Esophagus (tissue), 2 donors: ENCODE measurements at regions not wholly inside any gene's neighbourhood (a gene's known extent, or its start where the extent isn't known, plus 50 kb on each side); places are given as distances from the start of the nearest gene placed in this dataset.

Experiments
- H3K27ac ChIP-seq, 2 donors: one replicate each; pipeline ENCODE4 v1.5.1; 2013; ENCODE audit warnings: low read depth in 2 of 2, mild to moderate bottlenecking in 2 of 2, inconsistent platforms in 1 of 2, low read length in 1 of 2, moderate library complexity in 1 of 2
- H3K27me3 ChIP-seq, 2 donors: one replicate each; pipeline ENCODE4 v1.6.1; 2013; ENCODE audit warnings: low read length in 2 of 2, control low read depth in 1 of 2, mild to moderate bottlenecking in 1 of 2; ENCODE audit not compliant: insufficient read depth in 2 of 2, control insufficient read depth in 1 of 2
- H3K36me3 ChIP-seq, 2 donors: one replicate each; pipeline ENCODE4 v1.6.1; 2013; ENCODE audit warnings: low read length in 1 of 2; ENCODE audit not compliant: control insufficient read depth in 2 of 2, insufficient read depth in 2 of 2
- H3K4me1 ChIP-seq, 2 donors: one replicate each; pipeline ENCODE4 v1.6.1; 2013; ENCODE audit warnings: low read length in 1 of 2; ENCODE audit not compliant: control insufficient read depth in 2 of 2, insufficient read depth in 2 of 2
- H3K4me3 ChIP-seq, 2 donors: one replicate each; pipeline ENCODE4 v1.5.1; 2013; ENCODE audit warnings: low read length in 2 of 2, mild to moderate bottlenecking in 2 of 2, low read depth in 1 of 2, moderate library complexity in 1 of 2
- H3K9me3 ChIP-seq, 2 donors: one replicate each; pipeline ENCODE4 v1.6.1; 2013; ENCODE audit warnings: mild to moderate bottlenecking in 2 of 2, low read depth in 1 of 2, low read length in 1 of 2, moderate library complexity in 1 of 2; ENCODE audit not compliant: control insufficient read depth in 2 of 2, insufficient read depth in 1 of 2
- WGBS, 2 donors: extraction: QIAGEN DNeasy Blood & Tissue Kit; methylation state at CpG; one replicate each; pipeline ENCODE4 v1.1.7; 2013; 5-methylcytosine and 5-hydroxymethylcytosine counted together
- donor health status: healthy with polysubstance abuse.
- donor health status: Bipolar disorder and iron deficiency.

DNA sequence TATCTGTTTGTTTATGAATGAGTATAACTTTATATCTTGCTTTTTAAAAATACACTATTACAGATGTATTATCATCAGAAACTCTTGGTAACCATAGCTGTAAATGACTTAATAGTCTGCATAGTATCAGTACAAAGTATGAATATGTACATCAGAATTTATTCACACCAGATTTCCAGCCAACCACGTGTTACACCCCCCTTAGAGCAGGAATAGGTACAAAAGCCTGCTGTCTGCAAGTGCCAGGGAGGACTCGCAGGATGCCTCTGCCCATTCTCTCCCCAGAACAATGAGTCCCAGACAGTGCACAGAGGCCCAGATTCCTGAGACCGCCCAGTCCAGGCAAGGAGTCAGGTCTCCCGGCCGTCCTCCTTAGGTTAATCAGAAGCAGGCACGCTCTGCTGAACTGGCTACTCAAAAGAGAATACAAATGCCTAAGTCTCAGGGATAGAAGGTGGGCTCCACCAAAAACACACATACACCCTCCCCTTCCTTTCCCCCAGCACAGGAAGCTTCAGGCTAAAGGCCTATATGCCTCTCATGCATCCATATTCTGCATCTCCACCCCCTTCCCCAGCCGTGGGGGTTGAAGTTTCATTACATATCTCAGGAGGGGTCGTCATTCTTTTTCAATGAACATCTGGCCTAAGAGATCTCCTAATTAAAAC is 159.1 kb upstream of the CDH11 start:
- WGBS, 2 donors, result 69 to 84% methylated on average over 8 of the region's 8 CpGs
- H3K9me3 ChIP-seq, result no peaks in the 10 kb centered on the region

GRCh38 chr16:65279576-65279975 is 157.7 kb upstream of the CDH11 start:
- WGBS, 2 donors, result 81 to 89% methylated on average over 1 of the region's 1 CpG
- no peaks in the 10 kb centered on the region for H3K27me3 ChIP-seq
- no peak overlapping the region for H3K4me3 ChIP-seq
- H3K4me1 ChIP-seq, result no peaks in the 10 kb centered on the region
- no peaks in the 10 kb centered on the region for H3K9me3 ChIP-seq
- no peak overlapping the region for H3K27ac ChIP-seq
- H3K36me3 ChIP-seq, result peaks cover 0 to under 1% of the 10 kb centered on the region in 2 donors

More for the DNA sequence above, 159.1 kb upstream of the CDH11 start:
- Histone ChIP-seq H3K4me1 (no peaks in the 10 kb centered on the region), H3K27ac (no peak overlapping the region), H3K27me3 (no peaks in the 10 kb centered on the region), H3K4me3 (no peak overlapping the region), H3K36me3 (peaks cover 0 to 3% of the 10 kb centered on the region in 2 donors)

DNA sequence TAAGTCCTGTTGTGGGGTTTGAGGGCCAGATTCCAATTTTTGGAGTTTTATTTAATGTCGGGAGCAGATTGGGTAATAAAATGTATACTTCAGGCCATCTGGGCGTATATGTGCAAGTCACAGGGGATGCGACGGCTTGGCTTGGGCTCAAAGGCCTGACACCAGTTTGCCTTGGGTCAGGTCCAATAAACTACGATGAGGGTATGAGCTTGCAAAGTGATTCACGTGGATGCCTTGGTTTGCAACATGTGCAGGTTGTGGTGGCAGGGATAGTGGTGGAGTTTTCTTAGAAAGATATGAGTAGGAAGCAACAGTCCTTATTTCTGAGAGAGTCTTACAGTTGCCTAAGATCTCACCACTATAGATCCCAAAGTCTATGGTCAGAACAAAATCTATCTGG is 157.0 kb upstream of the CDH11 start:
- Histone ChIP-seq H3K27me3 (no peaks in the 10 kb centered on the region), H3K4me3 (no peak overlapping the region), H3K36me3 (no peaks in the 10 kb centered on the region), H3K27ac (no peak overlapping the region), H3K4me1 (no peaks in the 10 kb centered on the region), H3K9me3 (no peaks in the 10 kb centered on the region)
- 84 to 90% methylated on average over 6 of the region's 6 CpGs for WGBS, 2 donors

DNA sequence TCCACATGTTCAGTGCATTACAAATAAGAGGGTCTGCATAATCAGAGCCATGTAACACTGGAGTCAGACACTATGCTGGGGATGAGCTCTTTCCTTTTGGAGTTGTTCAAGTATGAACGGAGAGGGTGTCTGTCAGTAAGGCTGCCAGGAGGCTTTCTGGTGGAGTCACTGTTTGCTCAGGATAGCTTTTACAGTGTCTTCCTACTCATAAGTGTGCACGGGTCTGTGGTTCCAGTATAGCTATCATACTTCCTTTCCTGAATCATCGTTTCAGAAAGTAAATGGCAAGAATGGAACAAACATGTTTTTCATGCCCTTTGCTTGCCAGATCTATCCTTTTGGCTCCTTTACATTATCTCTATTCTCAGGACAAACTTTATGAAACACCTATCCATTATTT is 152.7 kb upstream of the CDH11 start:
- 59 to 66% methylated on average over 3 of the region's 3 CpGs for WGBS, 2 donors
- no peak overlapping the region for H3K4me3 ChIP-seq
- H3K27me3 ChIP-seq, result no peaks in the 10 kb centered on the region
- no peaks in the 10 kb centered on the region for H3K4me1 ChIP-seq
- H3K9me3 ChIP-seq, result no peaks in the 10 kb centered on the region
- H3K27ac ChIP-seq, result no peak overlapping the region
- H3K36me3 ChIP-seq, result no peaks in the 10 kb centered on the region

DNA sequence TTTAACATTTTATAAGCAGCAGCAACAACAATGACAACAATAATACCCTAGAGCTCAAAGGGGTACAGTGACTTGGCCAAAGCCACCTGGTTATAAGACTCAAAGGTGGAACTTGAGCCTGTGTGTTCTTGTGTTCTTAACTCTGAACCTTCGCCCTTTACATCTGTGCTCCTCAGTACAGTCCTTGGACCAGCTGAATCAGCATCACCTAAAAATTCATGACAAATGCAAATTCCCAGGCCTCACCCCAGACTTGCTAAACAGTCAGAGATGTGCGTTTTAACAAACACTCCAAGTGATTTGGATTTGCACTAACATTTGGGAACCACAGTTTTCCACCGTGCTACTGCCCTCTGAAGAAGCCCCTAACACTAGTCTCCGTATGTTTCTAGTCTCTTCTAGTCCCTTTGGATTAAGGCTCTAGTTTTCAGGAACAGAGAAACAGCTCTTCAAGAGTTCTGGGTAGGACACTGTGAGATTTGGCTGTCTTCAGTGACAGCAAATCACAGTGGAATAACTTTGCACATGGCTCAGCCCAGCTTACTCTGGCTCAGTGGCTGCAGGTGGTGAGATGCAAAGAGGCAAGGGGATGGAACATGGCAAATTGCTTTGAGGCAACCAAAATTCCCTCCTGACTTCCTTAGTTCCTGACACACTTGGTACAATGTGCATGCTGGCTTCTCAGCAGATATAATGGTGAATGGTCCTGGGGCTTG is 151.0 kb upstream of the CDH11 start:
- Histone ChIP-seq H3K9me3 (no peaks in the 10 kb centered on the region), H3K36me3 (no peaks in the 10 kb centered on the region), H3K4me1 (no peaks in the 10 kb centered on the region), H3K4me3 (no peak overlapping the region), H3K27ac (no peak overlapping the region), H3K27me3 (no peaks in the 10 kb centered on the region)
- 90 to 92% methylated on average over 4 of the region's 4 CpGs for WGBS, 2 donors

GRCh38 chr16:65271996-65272395 is 150.1 kb upstream of the CDH11 start:
- WGBS, 2 donors, result 13 to 51% methylated on average over 1 of the region's 1 CpG
- H3K36me3 ChIP-seq, result no peaks in the 10 kb centered on the region
- no peaks in the 10 kb centered on the region for H3K9me3 ChIP-seq
- no peak overlapping the region for H3K27ac ChIP-seq
- H3K4me3 ChIP-seq, result no peak overlapping the region
- H3K27me3 ChIP-seq, result no peaks in the 10 kb centered on the region
- no peaks in the 10 kb centered on the region for H3K4me1 ChIP-seq

GRCh38 chr16:65268331-65268730 is 146.5 kb upstream of the CDH11 start:
- H3K27me3 ChIP-seq, result no peaks in the 10 kb centered on the region
- H3K9me3 ChIP-seq, result peaks cover 0 to 2% of the 10 kb centered on the region in 2 donors
- H3K4me1 ChIP-seq, result no peaks in the 10 kb centered on the region
- 73 to 76% methylated on average over 1 of the region's 1 CpG for WGBS, 2 donors
- H3K36me3 ChIP-seq, result no peaks in the 10 kb centered on the region
- H3K4me3 ChIP-seq, result no peak overlapping the region
- H3K27ac ChIP-seq, result no peak overlapping the region

GRCh38 chr16:65263896-65264295 is 142.0 kb upstream of the CDH11 start:
- H3K4me1 ChIP-seq, result no peaks in the 10 kb centered on the region
- H3K4me3 ChIP-seq, result no peak overlapping the region
- H3K9me3 ChIP-seq, result peaks cover 0 to 2% of the 10 kb centered on the region in 2 donors
- no peaks in the 10 kb centered on the region for H3K27me3 ChIP-seq
- WGBS, 2 donors, result 97 to 98% methylated on average over 1 of the region's 1 CpG
- H3K27ac ChIP-seq, result no peak overlapping the region
- no peaks in the 10 kb centered on the region for H3K36me3 ChIP-seq

DNA sequence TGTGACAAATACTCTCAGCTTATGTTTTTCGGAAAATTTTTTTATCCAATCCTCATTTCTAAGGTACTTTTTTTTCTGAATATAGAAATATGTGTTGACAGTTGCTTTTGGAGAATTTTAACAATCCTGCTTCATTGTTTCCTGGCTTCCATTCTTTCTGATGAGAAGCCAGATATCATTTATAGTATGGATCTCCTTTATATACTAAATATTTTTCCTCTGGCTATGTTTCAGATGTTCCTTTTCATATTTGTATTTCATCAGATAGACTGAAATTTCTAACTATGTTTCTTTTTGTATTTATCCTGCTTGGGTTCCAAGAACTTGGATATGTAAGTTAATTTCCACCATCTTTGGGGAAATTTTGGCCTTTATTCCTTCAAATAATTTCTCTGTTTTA is 138.9 kb upstream of the CDH11 start:
- 86 to 87% methylated on average over 1 of the region's 1 CpG for WGBS, 2 donors
- Histone ChIP-seq H3K4me3 (no peak overlapping the region), H3K9me3 (peaks cover 0 to 2% of the 10 kb centered on the region in 2 donors), H3K36me3 (no peaks in the 10 kb centered on the region), H3K27me3 (no peaks in the 10 kb centered on the region), H3K27ac (no peak overlapping the region), H3K4me1 (no peaks in the 10 kb centered on the region)

DNA sequence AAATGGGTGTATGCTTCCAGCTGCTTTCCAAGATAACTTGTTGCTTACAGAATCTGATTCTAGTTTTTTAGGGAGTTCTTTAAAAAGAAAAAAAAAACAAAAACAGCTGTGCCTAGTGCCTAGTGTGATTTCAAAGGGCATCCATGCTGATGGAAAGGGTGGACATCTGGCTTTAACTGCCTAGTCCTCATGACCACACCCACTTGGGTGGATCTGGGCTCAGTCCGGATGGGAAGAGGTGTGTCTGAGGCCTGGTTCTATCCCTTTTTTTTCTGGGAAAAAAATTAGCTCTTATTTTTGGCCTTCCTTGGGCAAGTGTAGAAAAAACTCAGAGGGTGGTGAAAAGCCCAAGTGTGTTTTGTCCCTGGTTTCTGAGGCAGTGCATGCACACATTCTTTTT is 132.3 kb upstream of the CDH11 start:
- H3K36me3 ChIP-seq, result no peaks in the 10 kb centered on the region
- 52 to 59% methylated on average over 1 of the region's 1 CpG for WGBS, 2 donors
- H3K27ac ChIP-seq, result no peak overlapping the region
- H3K4me3 ChIP-seq, result no peak overlapping the region
- H3K9me3 ChIP-seq, result no peaks in the 10 kb centered on the region
- no peaks in the 10 kb centered on the region for H3K27me3 ChIP-seq
- no peaks in the 10 kb centered on the region for H3K4me1 ChIP-seq
